HCT116 (cell line): ENCODE measurements at regions not wholly inside any gene's neighbourhood (a gene's known extent, or its start where the extent isn't known, plus 50 kb on each side); places are given as distances from the start of the nearest gene placed in this dataset.

ENCODE experiments used
- ATAC-seq: fragments of 200-7000 bp; cut with Tn5 transposase; 2 replicates; pipeline ENCODE4 v1.9.1; 2020; ENCODE audit warnings: mild to moderate bottlenecking, moderate library complexity
- BruUV-seq: library from RNA; stranded (reverse); fragments of 400-500 nt; replicated peaks from 2 replicates; lab custom pipeline; 2021; lab: Mats Ljungman, UMichigan
- CTCF ChIA-PET: fragments of 300-600 bp; sonication (Branson Sonifier 250); formaldehyde crosslinking; loops from one replicate; lab custom pipeline; 2021; ENCODE audit warnings: antibody characterized with exemption; lab: Charles Lee
- POLR2A ChIA-PET: fragments of 300-600, 350-600 bp; sonication (Branson Sonifier 250); formaldehyde crosslinking; loops from one replicate; lab custom pipeline; 2021; ENCODE audit warnings: antibody characterized with exemption; lab: Charles Lee
- RAD21 ChIA-PET, 2 experiments: fragments of 300-600 bp; sonication (Branson Sonifier 250); formaldehyde crosslinking; loops; one replicate each; lab custom pipeline; 2023; ENCODE audit warnings: low total read pairs in 2 of 2; ENCODE audit not compliant: uncharacterized antibody in 2 of 2, unreplicated experiment in 2 of 2, low non-redundant PET in 1 of 2; lab: Charles Lee
- DNase-seq: peaks from one replicate; pipeline ENCODE4 v3.0.0-alpha.2; 2010; ENCODE audit warnings: low read depth, low spot score
- H2AFZ ChIP-seq: fragments of 200-600 bp; shearing (Covaris generic), sonication (generic); 2 replicates; pipeline ENCODE4 v1.6.1; 2017; ENCODE audit warnings: low read depth, mixed run types, mixed read lengths, antibody characterized with exemption, low read length; ENCODE audit not compliant: poor library complexity, severe bottlenecking
- H3K27ac ChIP-seq: 2 replicates; pipeline ENCODE4 v1.5.1; 2012; ENCODE audit warnings: low read depth, low read length
- H3K27me3 ChIP-seq: fragments of 200-600 bp; sonication (generic); 2 replicates; pipeline ENCODE4 v1.6.1; 2016; ENCODE audit warnings: mixed run types, low read length, mixed read lengths; ENCODE audit not compliant: insufficient read depth
- H3K36me3 ChIP-seq, 2 experiments: fragments of 200-500 bp in 1 of 2; fragments of 200-600 bp in 1 of 2; sonication (Bioruptor generic) in 1 of 2; sonication (generic) in 1 of 2; 2 replicates each; pipeline versions ENCODE4 v1.5.1 to v1.6.1; 2014 to 2016; ENCODE audit warnings: low read length in 2 of 2, inconsistent platforms in 1 of 2, mixed read lengths in 1 of 2, mixed run types in 1 of 2; ENCODE audit not compliant: insufficient read depth in 2 of 2, control insufficient read depth in 1 of 2
- H3K4me1 ChIP-seq, 2 experiments: fragments of 200-600 bp in 1 of 2; sonication (generic) in 1 of 2; 2 replicates each; pipeline versions ENCODE4 v1.5.1 to v1.6.1; 2012 to 2017; ENCODE audit warnings: low read length in 2 of 2, inconsistent platforms in 1 of 2, mild to moderate bottlenecking in 1 of 2, mixed read lengths in 1 of 2, mixed run types in 1 of 2, moderate library complexity in 1 of 2; ENCODE audit not compliant: insufficient read depth in 2 of 2, control insufficient read depth in 1 of 2
- H3K4me2 ChIP-seq: fragments of 200-600 bp; sonication (generic); 2 replicates; pipeline ENCODE4 v1.6.1; 2017; ENCODE audit warnings: mixed run types, low read length, mixed read lengths
- H3K4me3 ChIP-seq, 2 experiments: fragments of 200-600 bp in 1 of 2; sonication (generic) in 1 of 2; replicated peaks in 1 of 2; 2 replicates each; pipeline ENCODE4 v1.5.1; 2011 to 2016; ENCODE audit warnings: low read length in 2 of 2, control low read depth in 1 of 2, low read depth in 1 of 2, mild to moderate bottlenecking in 1 of 2, mixed read lengths in 1 of 2, mixed run types in 1 of 2
- H3K79me2 ChIP-seq: fragments of 200-600 bp; sonication (generic); 2 replicates; pipeline ENCODE4 v1.6.1; 2017; ENCODE audit warnings: mild to moderate bottlenecking, mixed run types, low read length, moderate library complexity, mixed read lengths; ENCODE audit not compliant: insufficient read depth
- H3K9ac ChIP-seq: fragments of 200-600 bp; sonication (generic); 2 replicates; pipeline ENCODE4 v1.6.1; 2016; ENCODE audit warnings: low read length, mixed read lengths
- H3K9me2 ChIP-seq: fragments of 200-600 bp; sonication (generic), shearing (Covaris generic); 2 replicates; pipeline ENCODE4 v1.6.1; 2017; ENCODE audit warnings: mixed run types, mild to moderate bottlenecking, moderate library complexity; ENCODE audit not compliant: insufficient read depth
- H3K9me3 ChIP-seq, 2 experiments: fragments of 200-500 bp in 1 of 2; fragments of 200-600 bp in 1 of 2; sonication (Bioruptor generic) in 1 of 2; sonication (generic) in 1 of 2; 2 replicates each; pipeline ENCODE4 v1.6.1; 2014 to 2017; ENCODE audit warnings: low read length in 2 of 2, mixed read lengths in 2 of 2, inconsistent platforms in 1 of 2, low read depth in 1 of 2, mild to moderate bottlenecking in 1 of 2, mixed run types in 1 of 2, moderate library complexity in 1 of 2; ENCODE audit not compliant: control insufficient read depth in 1 of 2, insufficient read depth in 1 of 2
- H4K20me1 ChIP-seq: fragments of 200-600 bp; sonication (generic), shearing (Covaris generic); 2 replicates; pipeline ENCODE4 v1.6.1; 2017; ENCODE audit warnings: mixed run types, mild to moderate bottlenecking, moderate library complexity; ENCODE audit not compliant: insufficient read depth
- CBX3 ChIP-seq: IDR thresholded peaks from 2 replicates; pipeline ENCODE4 v1.6.1; 2012; ENCODE audit warnings: low read depth
- CEBPB ChIP-seq: IDR thresholded peaks from 2 replicates; pipeline ENCODE4 v1.6.1; 2012; ENCODE audit warnings: low read depth
- EGR1 ChIP-seq: IDR thresholded peaks from 2 replicates; pipeline ENCODE4 v1.6.1; 2012; ENCODE audit warnings: low read depth
- EZH2 ChIP-seq: fragments of 200-600 bp; sonication (generic); IDR thresholded peaks from 2 replicates; pipeline ENCODE4 v1.6.1; 2017; ENCODE audit warnings: antibody characterized with exemption, mixed run types
- FOSL1 ChIP-seq: IDR thresholded peaks from 2 replicates; pipeline ENCODE4 v1.6.1; 2012; ENCODE audit warnings: low read depth
- POLR2A ChIP-seq: IDR thresholded peaks from 2 replicates; pipeline ENCODE4 v1.7.0; 2011; ENCODE audit warnings: borderline replicate concordance; ENCODE audit not compliant: insufficient read depth, insufficient read length; ENCODE audit errors: extremely low read depth
- RAD21 ChIP-seq: IDR thresholded peaks from 2 replicates; pipeline ENCODE4 v1.6.1; 2012; ENCODE audit warnings: low read depth, mild to moderate bottlenecking
- SRF ChIP-seq: IDR thresholded peaks from 2 replicates; pipeline ENCODE4 v1.6.1; 2012; ENCODE audit warnings: low read depth
- intact Hi-C: fragments of 100-400 bp; cut with micrococcal nuclease; formaldehyde crosslinking; loops from 2 replicates; pipeline ENCODE4 v1.10.0; 2022
- TF ChIP-seq, protein P1 (sequence below): IDR thresholded peaks from 2 replicates; pipeline ENCODE4 v1.6.1; 2011; ENCODE audit warnings: mild to moderate bottlenecking, low read length, moderate library complexity; ENCODE audit not compliant: insufficient replicate concordance; ENCODE audit errors: extremely low read depth
- TF ChIP-seq, protein P2 (sequence below), 3 experiments: fragments of 200-600 bp in 1 of 3; sonication (generic) in 1 of 3; IDR thresholded peaks in 2 of 3; conservative IDR thresholded peaks in 1 of 3; 2 replicates each; pipeline ENCODE4 v1.5.1; 2012 to 2017; ENCODE audit warnings: low read depth in 2 of 3, low read length in 2 of 3, antibody characterized with exemption in 1 of 3, borderline replicate concordance in 1 of 3, control low read depth in 1 of 3, mild to moderate bottlenecking in 1 of 3, mixed read lengths in 1 of 3, mixed run types in 1 of 3, moderate library complexity in 1 of 3; ENCODE audit not compliant: insufficient read depth in 1 of 3
- TF ChIP-seq, protein P3 (sequence below): IDR thresholded peaks from 2 replicates; pipeline ENCODE4 v1.6.1; 2012; ENCODE audit warnings: low read depth

DNA sequence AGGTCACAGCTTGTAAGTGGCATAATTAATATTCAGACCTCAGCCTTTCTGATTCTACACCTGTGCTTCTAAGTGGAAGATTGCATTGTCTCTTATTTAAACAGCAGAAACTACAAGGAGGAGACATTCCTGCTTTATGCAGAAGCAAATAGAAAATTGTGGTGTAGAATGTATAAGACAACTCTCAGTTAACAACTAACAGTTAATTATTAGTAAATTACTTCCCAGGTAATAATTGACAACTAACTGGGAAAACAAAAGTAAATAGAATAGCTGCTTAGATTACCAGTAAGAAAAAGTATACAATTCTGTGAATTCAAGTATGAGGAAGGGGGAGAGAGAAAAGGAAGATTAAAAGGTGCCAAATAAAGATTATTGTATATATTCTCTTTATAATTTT lies 1210.5 kb upstream of the GYPC start:
- intact Hi-C loops, result no loop called here
- Histone ChIP-seq H4K20me1 (no peaks in the 10 kb centered on the region), H3K9me3 (peaks cover 5 to 21% of the 10 kb centered on the region in 2 experiments; a peak in 2 of 4 replicates), H3K4me2 (no peak overlapping the region), H3K9ac (no peak overlapping the region), H3K27ac (no peak overlapping the region), H3K4me3 (no peak overlapping the region), H3K27me3 (no peaks in the 10 kb centered on the region), H3K36me3 (no peaks in the 10 kb centered on the region), H2AFZ (no peak overlapping the region), H3K9me2 (no peaks in the 10 kb centered on the region), H3K4me1 (no peaks in the 10 kb centered on the region), H3K79me2 (no peaks in the 10 kb centered on the region)
- no peak for DNase-seq
- no TSS peak for BruUV-seq
- CTCF ChIA-PET, result no interaction called here
- ATAC-seq, result no peak
- POLR2A ChIA-PET, result no interaction called here
- RAD21 ChIA-PET, result no interaction called here
- TF ChIP-seq EGR1 (no peak), RAD21 (no peak), FOSL1 (no peak), SRF (no peak), CEBPB (no peak), EZH2 (no peak), CBX3 (no peak), POLR2A (no peak)
- TF ChIP-seq, protein P1, sequence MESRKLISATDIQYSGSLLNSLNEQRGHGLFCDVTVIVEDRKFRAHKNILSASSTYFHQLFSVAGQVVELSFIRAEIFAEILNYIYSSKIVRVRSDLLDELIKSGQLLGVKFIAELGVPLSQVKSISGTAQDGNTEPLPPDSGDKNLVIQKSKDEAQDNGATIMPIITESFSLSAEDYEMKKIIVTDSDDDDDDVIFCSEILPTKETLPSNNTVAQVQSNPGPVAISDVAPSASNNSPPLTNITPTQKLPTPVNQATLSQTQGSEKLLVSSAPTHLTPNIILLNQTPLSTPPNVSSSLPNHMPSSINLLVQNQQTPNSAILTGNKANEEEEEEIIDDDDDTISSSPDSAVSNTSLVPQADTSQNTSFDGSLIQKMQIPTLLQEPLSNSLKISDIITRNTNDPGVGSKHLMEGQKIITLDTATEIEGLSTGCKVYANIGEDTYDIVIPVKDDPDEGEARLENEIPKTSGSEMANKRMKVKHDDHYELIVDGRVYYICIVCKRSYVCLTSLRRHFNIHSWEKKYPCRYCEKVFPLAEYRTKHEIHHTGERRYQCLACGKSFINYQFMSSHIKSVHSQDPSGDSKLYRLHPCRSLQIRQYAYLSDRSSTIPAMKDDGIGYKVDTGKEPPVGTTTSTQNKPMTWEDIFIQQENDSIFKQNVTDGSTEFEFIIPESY, result no peak
- TF ChIP-seq, protein P2, sequence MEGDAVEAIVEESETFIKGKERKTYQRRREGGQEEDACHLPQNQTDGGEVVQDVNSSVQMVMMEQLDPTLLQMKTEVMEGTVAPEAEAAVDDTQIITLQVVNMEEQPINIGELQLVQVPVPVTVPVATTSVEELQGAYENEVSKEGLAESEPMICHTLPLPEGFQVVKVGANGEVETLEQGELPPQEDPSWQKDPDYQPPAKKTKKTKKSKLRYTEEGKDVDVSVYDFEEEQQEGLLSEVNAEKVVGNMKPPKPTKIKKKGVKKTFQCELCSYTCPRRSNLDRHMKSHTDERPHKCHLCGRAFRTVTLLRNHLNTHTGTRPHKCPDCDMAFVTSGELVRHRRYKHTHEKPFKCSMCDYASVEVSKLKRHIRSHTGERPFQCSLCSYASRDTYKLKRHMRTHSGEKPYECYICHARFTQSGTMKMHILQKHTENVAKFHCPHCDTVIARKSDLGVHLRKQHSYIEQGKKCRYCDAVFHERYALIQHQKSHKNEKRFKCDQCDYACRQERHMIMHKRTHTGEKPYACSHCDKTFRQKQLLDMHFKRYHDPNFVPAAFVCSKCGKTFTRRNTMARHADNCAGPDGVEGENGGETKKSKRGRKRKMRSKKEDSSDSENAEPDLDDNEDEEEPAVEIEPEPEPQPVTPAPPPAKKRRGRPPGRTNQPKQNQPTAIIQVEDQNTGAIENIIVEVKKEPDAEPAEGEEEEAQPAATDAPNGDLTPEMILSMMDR (IDR thresholded peaks at IDR 0.05 in 2 of 3, conservative IDR thresholded peaks at IDR 0.05 in 1 of 3; ENCODE audit: borderline replicate concordance in 1 of 3, insufficient read depth in 1 of 3, low read depth in 2 of 3, low read length in 2 of 3), result no peak
- TF ChIP-seq, protein P3, sequence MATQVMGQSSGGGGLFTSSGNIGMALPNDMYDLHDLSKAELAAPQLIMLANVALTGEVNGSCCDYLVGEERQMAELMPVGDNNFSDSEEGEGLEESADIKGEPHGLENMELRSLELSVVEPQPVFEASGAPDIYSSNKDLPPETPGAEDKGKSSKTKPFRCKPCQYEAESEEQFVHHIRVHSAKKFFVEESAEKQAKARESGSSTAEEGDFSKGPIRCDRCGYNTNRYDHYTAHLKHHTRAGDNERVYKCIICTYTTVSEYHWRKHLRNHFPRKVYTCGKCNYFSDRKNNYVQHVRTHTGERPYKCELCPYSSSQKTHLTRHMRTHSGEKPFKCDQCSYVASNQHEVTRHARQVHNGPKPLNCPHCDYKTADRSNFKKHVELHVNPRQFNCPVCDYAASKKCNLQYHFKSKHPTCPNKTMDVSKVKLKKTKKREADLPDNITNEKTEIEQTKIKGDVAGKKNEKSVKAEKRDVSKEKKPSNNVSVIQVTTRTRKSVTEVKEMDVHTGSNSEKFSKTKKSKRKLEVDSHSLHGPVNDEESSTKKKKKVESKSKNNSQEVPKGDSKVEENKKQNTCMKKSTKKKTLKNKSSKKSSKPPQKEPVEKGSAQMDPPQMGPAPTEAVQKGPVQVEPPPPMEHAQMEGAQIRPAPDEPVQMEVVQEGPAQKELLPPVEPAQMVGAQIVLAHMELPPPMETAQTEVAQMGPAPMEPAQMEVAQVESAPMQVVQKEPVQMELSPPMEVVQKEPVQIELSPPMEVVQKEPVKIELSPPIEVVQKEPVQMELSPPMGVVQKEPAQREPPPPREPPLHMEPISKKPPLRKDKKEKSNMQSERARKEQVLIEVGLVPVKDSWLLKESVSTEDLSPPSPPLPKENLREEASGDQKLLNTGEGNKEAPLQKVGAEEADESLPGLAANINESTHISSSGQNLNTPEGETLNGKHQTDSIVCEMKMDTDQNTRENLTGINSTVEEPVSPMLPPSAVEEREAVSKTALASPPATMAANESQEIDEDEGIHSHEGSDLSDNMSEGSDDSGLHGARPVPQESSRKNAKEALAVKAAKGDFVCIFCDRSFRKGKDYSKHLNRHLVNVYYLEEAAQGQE, result no peak
